ENCODE measurements at regions not wholly inside any gene's neighbourhood (a gene's known extent, or its start where the extent isn't known, plus 50 kb on each side); places are given as distances from the start of the nearest gene placed in this dataset.
A peak's percentile ranks its signal among the peaks of the same experiment; 100 is the strongest.

- no peak for TF ChIP-seq CTCF (IDR thresholded peaks at IDR 0.05)
- TF ChIP-seq EP300 (IDR thresholded peaks at IDR 0.05), result no peak
- no peak for TF ChIP-seq POLR2A (IDR thresholded peaks at IDR 0.05)
- TF ChIP-seq POLR2AphosphoS5 (IDR thresholded peaks at IDR 0.05), result no peak
- ATAC-seq, result no peak
- 94 to 100% methylated on average over 1 to 5 of the region's 8 CpGs for WGBS, 2 donors (ENCODE audit: low coverage in 1 of 2)
- Histone ChIP-seq H3K4me1 (peaks cover 0 to 12% (median 0%) of the 10 kb centered on the region in 3 donors), H3K27me3 (peaks cover 8% of the 10 kb centered on the region), H3K9me3 (no peaks in the 10 kb centered on the region), H3K27ac (no peak overlapping the region), H3K36me3 (no peaks in the 10 kb centered on the region), H3K4me3 (no peak overlapping the region)
Measured at GRCh38 chr11:19552161-19552560, 160.5 kb upstream of the NAV2 start.

GRCh38 chr11:19551457-19551856 is 161.2 kb upstream of the NAV2 start:
- 44 to 64% methylated on average over 4 of the region's 4 CpGs for WGBS, 2 donors (ENCODE audit: low coverage in 1 of 2)
- Histone ChIP-seq H3K4me3 (no peak overlapping the region), H3K27me3 (peaks cover 8% of the 10 kb centered on the region), H3K36me3 (no peaks in the 10 kb centered on the region), H3K4me1 (peaks cover 0 to 12% (median 0%) of the 10 kb centered on the region in 3 donors), H3K27ac (no peak overlapping the region), H3K9me3 (no peaks in the 10 kb centered on the region)
- TF ChIP-seq EP300 (IDR thresholded peaks at IDR 0.05), result no peak
- no peak for TF ChIP-seq POLR2A (IDR thresholded peaks at IDR 0.05)
- TF ChIP-seq POLR2AphosphoS5 (IDR thresholded peaks at IDR 0.05), result no peak
- no peak for TF ChIP-seq CTCF (IDR thresholded peaks at IDR 0.05)
- no peak for ATAC-seq

- peak; percentile 34 for ATAC-seq
- Histone ChIP-seq H3K36me3 (no peaks in the 10 kb centered on the region), H3K4me3 (no peak overlapping the region), H3K9me3 (no peaks in the 10 kb centered on the region), H3K27ac (no peak overlapping the region), H3K4me1 (no peaks in the 10 kb centered on the region), H3K27me3 (peaks cover 8% of the 10 kb centered on the region)
- no peak for TF ChIP-seq POLR2A (IDR thresholded peaks at IDR 0.05)
- TF ChIP-seq CTCF (IDR thresholded peaks at IDR 0.05), result no peak
- TF ChIP-seq EP300 (IDR thresholded peaks at IDR 0.05), result no peak
- no peak for TF ChIP-seq POLR2AphosphoS5 (IDR thresholded peaks at IDR 0.05)
- WGBS, 2 donors (ENCODE audit: low coverage in 1 of 2), result no CpG with 5 or more reads among the region's 3 CpGs
Measured at GRCh38 chr11:19547044-19547443, 165.6 kb upstream of the NAV2 start.

GRCh38 chr11:19546325-19546724 is 166.3 kb upstream of the NAV2 start:
- no peak for TF ChIP-seq CTCF (IDR thresholded peaks at IDR 0.05)
- TF ChIP-seq POLR2A (IDR thresholded peaks at IDR 0.05), result no peak
- TF ChIP-seq POLR2AphosphoS5 (IDR thresholded peaks at IDR 0.05), result no peak
- TF ChIP-seq EP300 (IDR thresholded peaks at IDR 0.05), result no peak
- H3K36me3 ChIP-seq, result no peaks in the 10 kb centered on the region
- no peak for ATAC-seq
- H3K4me1 ChIP-seq, result no peaks in the 10 kb centered on the region
- H3K9me3 ChIP-seq, result no peaks in the 10 kb centered on the region
- H3K27ac ChIP-seq, result no peak overlapping the region
- H3K4me3 ChIP-seq, result no peak overlapping the region
- H3K27me3 ChIP-seq, result peaks cover 8% of the 10 kb centered on the region
- 70 to 83% methylated on average over 2 of the region's 5 CpGs for WGBS, 2 donors (ENCODE audit: low coverage in 1 of 2)

GRCh38 chr11:19541521-19542049 is 171.1 kb upstream of the NAV2 start:
- 69 to 90% methylated on average over 2 to 3 of the region's 3 CpGs for WGBS, 2 donors (ENCODE audit: low coverage in 1 of 2)
- Histone ChIP-seq H3K9me3 (no peaks in the 10 kb centered on the region), H3K27me3 (no peaks in the 10 kb centered on the region), H3K4me3 (no peak overlapping the region), H3K36me3 (no peaks in the 10 kb centered on the region), H3K4me1 (no peaks in the 10 kb centered on the region), H3K27ac (no peak overlapping the region)
- no peak for ATAC-seq
- no peak for TF ChIP-seq CTCF (IDR thresholded peaks at IDR 0.05)

Measured in gastroesophageal sphincter (tissue), 4 donors.